ENCODE measurements at regions not wholly inside any gene's neighbourhood (a gene's known extent, or its start where the extent isn't known, plus 50 kb on each side); places are given as distances from the start of the nearest gene placed in this dataset.

GRCh38 chr2:145339646-145340045 lies 819.7 kb upstream of the ZEB2 start:
- Histone ChIP-seq H3K27me3 (ENCODE audit: control insufficient read depth, insufficient read depth, low read length) (no peaks in the 10 kb centered on the region), H3K9ac (ENCODE audit: low read length in 3 of 3) (no peak overlapping the region), H3K9me3 (ENCODE audit: control insufficient read depth in 2 of 3, insufficient read depth in 1 of 3, low read length in 3 of 3) (no peaks in the 10 kb centered on the region), H3K36me3 (ENCODE audit: control insufficient read depth in 2 of 3, insufficient read depth in 3 of 3, low read length in 3 of 3) (no peaks in the 10 kb centered on the region), H3K4me1 (ENCODE audit: control insufficient read depth in 2 of 3, insufficient read depth in 2 of 3, low read depth in 1 of 3, low read length in 3 of 3) (no peaks in the 10 kb centered on the region), H3K4me3 (ENCODE audit: low read length in 3 of 3) (no peak overlapping the region), H3K27ac (ENCODE audit: low read depth in 2 of 2, low read length in 2 of 2) (no peak overlapping the region)
- intact Hi-C loops (cut with DNase I) = no loop called here
- no peak for FAIRE-seq
- no peak for TF ChIP-seq CTCF (IDR thresholded peaks at IDR 0.05; ENCODE audit: borderline replicate concordance, extremely low read depth, insufficient read depth)
- no peak for DNase-seq

- no peaks in the 10 kb centered on the region for H3K4me1 ChIP-seq (ENCODE audit: control insufficient read depth in 2 of 3, insufficient read depth in 2 of 3, low read depth in 1 of 3, low read length in 3 of 3)
Observed at GRCh38 chr2:145332210-145332898, 812.4 kb upstream of the ZEB2 start.

GRCh38 chr2:145329971-145330370 lies 810.1 kb upstream of the ZEB2 start:
- H3K9me3 ChIP-seq (ENCODE audit: control insufficient read depth in 2 of 3, insufficient read depth in 1 of 3, low read length in 3 of 3) = no peaks in the 10 kb centered on the region
- no peak for FAIRE-seq
- intact Hi-C loops (cut with DNase I) = no loop called here

More at GRCh38 chr2:145332210-145332898, 812.4 kb upstream of the ZEB2 start:
- intact Hi-C loops (cut with DNase I) = no loop called here
- H3K27ac ChIP-seq (ENCODE audit: low read depth in 2 of 2, low read length in 2 of 2) = no peak overlapping the region
- H3K36me3 ChIP-seq (ENCODE audit: control insufficient read depth in 2 of 3, insufficient read depth in 3 of 3, low read length in 3 of 3) = no peaks in the 10 kb centered on the region
- H3K9ac ChIP-seq (ENCODE audit: low read length in 3 of 3) = no peak overlapping the region
- no peak for DNase-seq
- no peak for TF ChIP-seq CTCF (IDR thresholded peaks at IDR 0.05; ENCODE audit: borderline replicate concordance, extremely low read depth, insufficient read depth)
- no peaks in the 10 kb centered on the region for H3K9me3 ChIP-seq (ENCODE audit: control insufficient read depth in 2 of 3, insufficient read depth in 1 of 3, low read length in 3 of 3)
- no peaks in the 10 kb centered on the region for H3K27me3 ChIP-seq (ENCODE audit: control insufficient read depth, insufficient read depth, low read length)
- FAIRE-seq = no peak
- H3K4me3 ChIP-seq (ENCODE audit: low read length in 3 of 3) = no peak overlapping the region

More at GRCh38 chr2:145329971-145330370, 810.1 kb upstream of the ZEB2 start:
- Histone ChIP-seq H3K27ac (ENCODE audit: low read depth in 2 of 2, low read length in 2 of 2) (no peak overlapping the region), H3K36me3 (ENCODE audit: control insufficient read depth in 2 of 3, insufficient read depth in 3 of 3, low read length in 3 of 3) (no peaks in the 10 kb centered on the region), H3K4me3 (ENCODE audit: low read length in 3 of 3) (no peak overlapping the region), H3K9ac (ENCODE audit: low read length in 3 of 3) (no peak overlapping the region), H3K4me1 (ENCODE audit: control insufficient read depth in 2 of 3, insufficient read depth in 2 of 3, low read depth in 1 of 3, low read length in 3 of 3) (no peaks in the 10 kb centered on the region), H3K27me3 (ENCODE audit: control insufficient read depth, insufficient read depth, low read length) (no peaks in the 10 kb centered on the region)
- peak in 2 of 5 donors; percentile 45 to 53 for DNase-seq
- TF ChIP-seq CTCF (IDR thresholded peaks at IDR 0.05; ENCODE audit: borderline replicate concordance, extremely low read depth, insufficient read depth) = no peak

Data from kidney (tissue), 13 donors.